ENCODE measurements at regions not wholly inside any gene's neighbourhood (a gene's known extent, or its start where the extent isn't known, plus 50 kb on each side); places are given as distances from the start of the nearest gene placed in this dataset.
A peak's percentile ranks its signal among the peaks of the same experiment; 100 is the strongest.
"Not testable (repeated sequence)": the region's sequence is repeated elsewhere in the genome, so short reads cannot be mapped to it uniquely, and the experiment has no call there.

- DNase-seq = peak; percentile 86
- no peaks in the 10 kb centered on the region for H3K36me3 ChIP-seq
- intact Hi-C loops (cut with DNase I; ENCODE audit: low total_unique reads) (loop anchor here (10.0 kb wide), 2 partner anchors 61 to 259 kb away; partner anchors contain the start of gene RNF152), in situ Hi-C loops (cut with MboI; ENCODE audit: low pct_ligation_motif_present in 1 of 4, low pct_unique_long_range_greater_than_20kb in 1 of 4, low sequenced_read_pairs in 3 of 4) (loop anchor here in 1 of 4 donors (10.0 kb wide), 1 partner anchor 259 kb away; the partner anchor contains the start of gene RNF152)
- peak overlapping the region; percentile 83 to 88 (median 87) for H3K27ac ChIP-seq
- no peaks in the 10 kb centered on the region for H3K27me3 ChIP-seq
- H3K4me3 ChIP-seq = no peak overlapping the region
- WGBS, 2 donors (ENCODE audit: low coverage in 1 of 2) = 17 to 22% methylated on average over 4 to 7 of the region's 7 CpGs
- H3K4me1 ChIP-seq = peaks cover 18 to 33% (median 28%) of the 10 kb centered on the region in 4 donors
- H3K9me3 ChIP-seq = no peaks in the 10 kb centered on the region
- no peak for TF ChIP-seq POLR2AphosphoS5 (IDR thresholded peaks at IDR 0.05)
- peak; percentile 81 to 95 (median 90) for TF ChIP-seq CTCF (IDR thresholded peaks at IDR 0.05)
Measured at GRCh38 chr18:61635901-61636528, 256.8 kb downstream of the RNF152 start.

GRCh38 chr18:61628085-61628484 lies 264.7 kb downstream of the RNF152 start:
- no peak for TF ChIP-seq EP300 (IDR thresholded peaks at IDR 0.05; ENCODE audit: low read depth)
- no peak for TF ChIP-seq CTCF (IDR thresholded peaks at IDR 0.05)
- no peak for TF ChIP-seq POLR2AphosphoS5 (IDR thresholded peaks at IDR 0.05)
- no peak for TF ChIP-seq POLR2A (IDR thresholded peaks at IDR 0.05)
- intact Hi-C loops (cut with DNase I; ENCODE audit: low total_unique reads) = no loop called here

GRCh38 chr18:61624631-61625030 lies 268.2 kb downstream of the RNF152 start:
- WGBS, 2 donors (ENCODE audit: low coverage in 1 of 2) = 78 to 90% methylated on average over 2 to 3 of the region's 3 CpGs
- H3K9me3 ChIP-seq; H3K27me3 ChIP-seq; H3K4me1 ChIP-seq; H3K4me3 ChIP-seq; DNase-seq; H3K27ac ChIP-seq; in situ Hi-C loops (cut with MboI; ENCODE audit: low pct_ligation_motif_present in 1 of 4, low pct_unique_long_range_greater_than_20kb in 1 of 4, low sequenced_read_pairs in 3 of 4); intact Hi-C loops (cut with DNase I; ENCODE audit: low total_unique reads); H3K36me3 ChIP-seq: not testable (repeated sequence)

More at GRCh38 chr18:61628085-61628484, 264.7 kb downstream of the RNF152 start:
- Histone ChIP-seq H3K27me3 (no peaks in the 10 kb centered on the region), H3K4me1 (no peaks in the 10 kb centered on the region), H3K4me3 (no peak overlapping the region), H3K36me3 (no peaks in the 10 kb centered on the region), H3K9me3 (no peaks in the 10 kb centered on the region), H3K27ac (no peak overlapping the region)
- no peak for DNase-seq
- WGBS, 2 donors (ENCODE audit: low coverage in 1 of 2) = 50 to 52% methylated on average over 3 of the region's 3 CpGs
- in situ Hi-C loops (cut with MboI; ENCODE audit: low pct_ligation_motif_present in 1 of 4, low pct_unique_long_range_greater_than_20kb in 1 of 4, low sequenced_read_pairs in 3 of 4) = no loop called here

GRCh38 chr18:61619783-61620182 lies 273.0 kb downstream of the RNF152 start:
- Histone ChIP-seq H3K27ac (no peak overlapping the region), H3K4me3 (no peak overlapping the region), H3K36me3 (no peaks in the 10 kb centered on the region), H3K27me3 (no peaks in the 10 kb centered on the region), H3K9me3 (no peaks in the 10 kb centered on the region), H3K4me1 (no peaks in the 10 kb centered on the region)
- TF ChIP-seq POLR2AphosphoS5 (IDR thresholded peaks at IDR 0.05) = no peak
- TF ChIP-seq POLR2A (IDR thresholded peaks at IDR 0.05) = no peak
- no peak for TF ChIP-seq CTCF (IDR thresholded peaks at IDR 0.05)
- no peak for TF ChIP-seq EP300 (IDR thresholded peaks at IDR 0.05; ENCODE audit: low read depth)
- WGBS, 2 donors (ENCODE audit: low coverage in 1 of 2) = 64 to 80% methylated on average over 1 of the region's 1 CpG
- intact Hi-C loops (cut with DNase I; ENCODE audit: low total_unique reads) (no loop called here), in situ Hi-C loops (cut with MboI; ENCODE audit: low pct_ligation_motif_present in 1 of 4, low pct_unique_long_range_greater_than_20kb in 1 of 4, low sequenced_read_pairs in 3 of 4) (no loop called here)
- no peak for DNase-seq

GRCh38 chr18:61618816-61619215 lies 274.0 kb downstream of the RNF152 start:
- WGBS, 2 donors (ENCODE audit: low coverage in 1 of 2) = 89 to 100% methylated on average over 1 to 3 of the region's 3 CpGs
- no peaks in the 10 kb centered on the region for H3K36me3 ChIP-seq
- no peaks in the 10 kb centered on the region for H3K27me3 ChIP-seq
- DNase-seq = no peak
- H3K27ac ChIP-seq = no peak overlapping the region
- in situ Hi-C loops (cut with MboI; ENCODE audit: low pct_ligation_motif_present in 1 of 4, low pct_unique_long_range_greater_than_20kb in 1 of 4, low sequenced_read_pairs in 3 of 4) = no loop called here
- H3K4me3 ChIP-seq = no peak overlapping the region
- intact Hi-C loops (cut with DNase I; ENCODE audit: low total_unique reads) = no loop called here
- no peaks in the 10 kb centered on the region for H3K9me3 ChIP-seq
- TF ChIP-seq POLR2AphosphoS5 (IDR thresholded peaks at IDR 0.05) (no peak), CTCF (IDR thresholded peaks at IDR 0.05) (no peak), EP300 (IDR thresholded peaks at IDR 0.05; ENCODE audit: low read depth) (no peak), POLR2A (IDR thresholded peaks at IDR 0.05) (no peak)
- H3K4me1 ChIP-seq = no peaks in the 10 kb centered on the region
